Activated CD8-positive, alpha-beta T cell treated with anti-CD3 and anti-CD28 coated beads, Interleukin-2, amount 10 ng/mL, durations not matched to agents 7 days and 5 days (primary cell): ENCODE measurements at regions not wholly inside any gene's neighbourhood (a gene's known extent, or its start where the extent isn't known, plus 50 kb on each side); places are given as distances from the start of the nearest gene placed in this dataset.

Source experiments
- ATAC-seq: fragments of 150-1000 bp; cut with Tn5 transposase; one replicate; pipeline ENCODE4 v1.10.0; 2021; ENCODE audit warnings: moderate library complexity
- CTCF ChIA-PET: fragments of 350-600 bp; sonication (Branson Sonifier 250); formaldehyde crosslinking; loops from one replicate; lab custom pipeline; 2021; ENCODE audit warnings: antibody characterized with exemption; lab: Charles Lee
- POLR2A ChIA-PET: fragments of 350-600 bp; sonication (Branson Sonifier 250); formaldehyde crosslinking; loops from one replicate; lab custom pipeline; 2021; ENCODE audit warnings: antibody characterized with exemption; lab: Charles Lee
- DNase-seq: peaks from one replicate; pipeline ENCODE4 v3.0.0-alpha.2; 2020
- H3K27ac Mint-ChIP-seq: one replicate; pipeline ENCODE4 v1.8.0; 2021; ENCODE audit warnings: mild to moderate bottlenecking, mixed read lengths
- H3K27me3 Mint-ChIP-seq: one replicate; pipeline ENCODE4 v1.8.0; 2021; ENCODE audit warnings: low read depth, mixed read lengths
- H3K36me3 Mint-ChIP-seq: one replicate; pipeline ENCODE4 v1.8.0; 2021; ENCODE audit warnings: low read depth, mixed read lengths
- H3K4me1 Mint-ChIP-seq: one replicate; pipeline ENCODE4 v1.8.0; 2021; ENCODE audit warnings: low read depth, mixed read lengths
- H3K4me3 Mint-ChIP-seq: one replicate; pipeline ENCODE4 v1.8.0; 2021; ENCODE audit warnings: mild to moderate bottlenecking, mixed read lengths
- H3K9me3 Mint-ChIP-seq: one replicate; pipeline ENCODE4 v1.8.0; 2022; ENCODE audit warnings: mixed read lengths; ENCODE audit not compliant: insufficient read depth

DNA sequence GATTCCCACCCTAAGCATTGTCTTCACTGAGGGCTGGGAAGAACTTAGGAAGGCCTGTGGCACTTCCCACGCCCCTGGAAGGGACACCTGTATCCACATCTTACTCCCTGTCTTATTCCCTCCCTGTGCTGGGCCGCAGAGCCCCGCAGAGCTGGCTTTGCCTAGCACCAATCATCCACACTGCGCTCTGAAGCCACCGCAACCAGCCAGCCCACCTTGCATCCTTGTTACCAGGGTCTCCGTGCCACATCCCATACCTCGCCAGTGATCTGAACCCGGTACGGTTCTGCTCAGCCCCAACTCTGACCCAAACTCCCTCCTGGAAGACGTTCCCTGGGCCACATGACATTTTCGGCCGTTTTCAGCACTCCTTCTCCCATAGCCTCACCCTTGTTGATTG is 101.4 kb upstream of the PITRM1 start:
- no peaks in the 10 kb centered on the region for H3K4me1 Mint-ChIP-seq
- no peaks in the 10 kb centered on the region for H3K36me3 Mint-ChIP-seq
- POLR2A ChIA-PET = no interaction called here
- CTCF ChIA-PET = no interaction called here
- no peaks in the 10 kb centered on the region for H3K9me3 Mint-ChIP-seq
- H3K4me3 Mint-ChIP-seq = no peak overlapping the region
- no peak for ATAC-seq
- H3K27ac Mint-ChIP-seq = no peak overlapping the region
- peaks cover 16% of the 10 kb centered on the region for H3K27me3 Mint-ChIP-seq
- DNase-seq = no peak

DNA sequence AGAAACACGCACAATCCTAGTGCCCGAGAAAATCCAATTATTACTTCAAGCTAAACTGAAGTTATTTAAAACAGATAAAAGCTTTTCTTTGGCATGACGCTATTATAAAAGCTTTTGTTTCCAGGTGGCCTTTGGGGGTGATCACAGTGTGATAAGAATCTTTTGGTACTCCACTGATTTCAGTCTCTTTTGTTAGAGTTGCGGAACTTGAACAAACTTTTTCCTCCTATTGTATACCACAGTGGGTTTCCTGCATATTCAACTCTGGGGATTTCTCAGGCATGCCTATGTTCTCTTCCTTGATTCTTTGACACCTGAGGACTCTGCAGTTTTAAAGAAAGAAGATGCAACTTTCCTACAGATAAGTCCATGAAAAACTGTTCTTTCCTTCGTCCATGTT is 99.7 kb upstream of the PITRM1 start:
- H3K9me3 Mint-ChIP-seq = no peaks in the 10 kb centered on the region
- no peak for ATAC-seq

DNA sequence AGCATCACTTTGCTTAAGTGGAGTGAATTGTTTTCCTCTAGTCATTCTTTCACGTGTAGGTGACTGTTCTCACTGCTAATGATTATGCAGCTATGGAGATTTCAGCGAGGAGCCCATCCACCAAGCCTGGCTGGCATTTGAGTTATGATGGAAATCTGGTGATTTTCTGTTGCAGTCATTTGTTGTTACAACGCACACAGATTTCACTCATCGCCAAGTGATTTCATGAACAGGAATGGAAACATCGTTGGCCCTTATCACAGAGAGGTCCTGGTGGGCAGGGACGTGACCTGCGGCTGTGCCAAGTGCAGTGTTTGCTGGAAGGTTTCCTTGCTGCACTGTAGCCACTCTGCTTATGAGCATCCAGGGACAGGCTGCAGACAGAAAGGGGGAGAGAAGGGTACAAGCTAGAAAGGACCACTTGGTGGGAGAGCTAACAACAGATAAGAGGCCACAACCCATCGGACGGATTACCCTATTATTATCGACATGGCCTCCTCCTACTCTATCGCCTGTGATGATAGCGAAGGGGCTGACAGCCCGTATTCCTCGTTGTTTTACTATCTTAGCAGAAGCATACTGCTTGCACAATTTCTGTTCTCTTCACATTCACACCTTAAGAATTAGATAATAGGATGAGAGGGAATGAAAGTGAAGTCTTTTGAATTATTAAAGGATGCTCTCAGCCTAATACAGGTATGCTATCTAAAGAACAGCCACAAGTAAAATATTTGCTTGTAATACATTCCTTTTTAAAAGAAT is 99.0 kb upstream of the PITRM1 start:
- Mint-ChIP-seq H3K4me3 (no peak overlapping the region), H3K36me3 (no peaks in the 10 kb centered on the region), H3K9me3 (no peaks in the 10 kb centered on the region), H3K4me1 (no peaks in the 10 kb centered on the region), H3K27ac (no peak overlapping the region), H3K27me3 (peaks cover 10% of the 10 kb centered on the region)
- DNase-seq (no peak), ATAC-seq (no peak)
- POLR2A ChIA-PET = no interaction called here
- CTCF ChIA-PET = no interaction called here

More for the DNA sequence above, 99.7 kb upstream of the PITRM1 start:
- H3K4me1 Mint-ChIP-seq = no peaks in the 10 kb centered on the region
- no peak overlapping the region for H3K27ac Mint-ChIP-seq
- DNase-seq = no peak
- H3K4me3 Mint-ChIP-seq = no peak overlapping the region
- H3K27me3 Mint-ChIP-seq = peaks cover 12% of the 10 kb centered on the region
- H3K36me3 Mint-ChIP-seq = no peaks in the 10 kb centered on the region
- ChIA-PET POLR2A (no interaction called here), CTCF (no interaction called here)

DNA sequence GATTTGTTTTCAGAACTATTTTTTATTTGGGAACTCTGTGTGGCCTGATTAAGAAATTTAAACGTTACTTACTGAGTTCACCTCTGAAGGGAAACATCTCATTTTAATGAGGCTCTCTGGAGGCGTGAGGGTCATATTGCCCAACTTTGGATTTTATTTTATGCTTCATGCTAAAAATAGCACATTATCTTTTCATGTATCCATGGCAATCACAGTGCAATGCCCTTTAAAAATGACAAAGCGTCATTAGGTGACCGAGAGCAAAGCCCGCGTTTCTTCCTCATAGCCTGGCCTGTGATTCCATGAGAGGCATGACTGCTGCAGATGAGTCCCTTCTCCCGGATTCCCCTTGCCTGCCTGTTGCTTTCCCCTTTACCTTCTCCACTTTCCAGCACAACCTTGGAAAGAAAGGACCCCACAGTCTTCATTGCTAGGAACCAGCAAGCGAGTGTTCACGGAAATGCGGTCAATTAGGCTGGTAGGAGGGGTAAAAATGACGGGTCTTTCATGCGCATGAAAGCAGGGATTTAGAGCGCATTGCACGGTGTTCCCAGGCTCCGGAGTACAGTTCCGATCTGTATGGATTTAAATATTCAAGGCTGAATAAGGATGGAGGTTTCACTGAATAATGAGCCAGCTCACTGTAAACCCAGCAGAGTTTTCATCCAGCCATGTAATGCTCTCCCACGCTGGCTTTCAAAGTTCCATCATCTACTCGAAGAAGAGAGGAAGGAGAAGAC is 98.2 kb upstream of the PITRM1 start:
- H3K4me3 Mint-ChIP-seq = no peak overlapping the region
- no peaks in the 10 kb centered on the region for H3K9me3 Mint-ChIP-seq
- CTCF ChIA-PET = no interaction called here
- H3K27ac Mint-ChIP-seq = no peak overlapping the region
- POLR2A ChIA-PET = no interaction called here
- no peak for ATAC-seq
- no peaks in the 10 kb centered on the region for H3K36me3 Mint-ChIP-seq
- no peak for DNase-seq
- no peaks in the 10 kb centered on the region for H3K4me1 Mint-ChIP-seq
- H3K27me3 Mint-ChIP-seq = peaks cover 10% of the 10 kb centered on the region

DNA sequence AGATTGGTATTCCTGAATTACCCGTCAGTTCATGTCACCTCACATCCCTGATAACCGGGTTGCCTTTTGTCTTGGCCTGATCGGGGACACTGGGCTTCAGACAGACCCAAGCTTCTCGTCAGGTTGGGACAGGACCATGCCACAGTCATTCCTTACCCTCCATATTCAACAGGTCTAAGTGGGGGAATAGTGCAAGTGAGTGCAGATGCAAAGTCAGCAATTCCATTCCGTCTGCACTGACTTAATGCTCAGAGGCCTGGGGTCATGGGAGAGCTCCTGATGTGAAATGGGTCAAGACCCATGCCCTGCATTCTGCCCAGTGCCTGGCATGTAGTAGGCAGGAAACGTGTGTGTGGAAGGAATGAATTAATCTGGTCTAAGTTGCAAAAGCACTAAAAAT is 95.4 kb upstream of the PITRM1 start:
- peaks cover 13% of the 10 kb centered on the region for H3K27me3 Mint-ChIP-seq
- H3K9me3 Mint-ChIP-seq = no peaks in the 10 kb centered on the region
- ATAC-seq (no peak), DNase-seq (no peak)
- ChIA-PET POLR2A (no interaction called here), CTCF (no interaction called here)
- H3K4me1 Mint-ChIP-seq = no peaks in the 10 kb centered on the region
- H3K36me3 Mint-ChIP-seq = no peaks in the 10 kb centered on the region
- H3K4me3 Mint-ChIP-seq = no peak overlapping the region
- H3K27ac Mint-ChIP-seq = no peak overlapping the region

DNA sequence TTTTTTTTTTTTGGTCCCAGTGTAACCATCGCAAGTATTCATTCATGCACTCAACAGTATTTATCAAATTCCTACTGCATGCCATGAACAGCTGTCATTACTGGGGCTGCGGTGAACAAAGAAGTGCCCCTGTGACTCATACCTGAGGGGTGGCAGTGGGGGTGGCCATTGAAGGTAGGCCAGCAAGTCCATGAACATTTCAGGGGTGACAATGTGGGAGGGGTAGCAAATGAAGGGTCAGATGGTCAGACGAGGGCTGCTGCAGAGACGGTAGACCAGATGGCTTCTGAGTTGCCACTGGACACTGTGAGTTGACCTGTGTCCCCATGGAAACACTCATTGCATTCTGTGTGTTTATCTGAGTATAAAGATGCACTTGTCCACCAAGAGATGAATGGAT is 92.5 kb upstream of the PITRM1 start:
- peaks cover 14% of the 10 kb centered on the region for H3K27me3 Mint-ChIP-seq
- no peak overlapping the region for H3K27ac Mint-ChIP-seq
- CTCF ChIA-PET = no interaction called here
- no peaks in the 10 kb centered on the region for H3K36me3 Mint-ChIP-seq
- H3K9me3 Mint-ChIP-seq = no peaks in the 10 kb centered on the region
- no peaks in the 10 kb centered on the region for H3K4me1 Mint-ChIP-seq
- no peak overlapping the region for H3K4me3 Mint-ChIP-seq
- DNase-seq = no peak
- POLR2A ChIA-PET = no interaction called here
- ATAC-seq = no peak

DNA sequence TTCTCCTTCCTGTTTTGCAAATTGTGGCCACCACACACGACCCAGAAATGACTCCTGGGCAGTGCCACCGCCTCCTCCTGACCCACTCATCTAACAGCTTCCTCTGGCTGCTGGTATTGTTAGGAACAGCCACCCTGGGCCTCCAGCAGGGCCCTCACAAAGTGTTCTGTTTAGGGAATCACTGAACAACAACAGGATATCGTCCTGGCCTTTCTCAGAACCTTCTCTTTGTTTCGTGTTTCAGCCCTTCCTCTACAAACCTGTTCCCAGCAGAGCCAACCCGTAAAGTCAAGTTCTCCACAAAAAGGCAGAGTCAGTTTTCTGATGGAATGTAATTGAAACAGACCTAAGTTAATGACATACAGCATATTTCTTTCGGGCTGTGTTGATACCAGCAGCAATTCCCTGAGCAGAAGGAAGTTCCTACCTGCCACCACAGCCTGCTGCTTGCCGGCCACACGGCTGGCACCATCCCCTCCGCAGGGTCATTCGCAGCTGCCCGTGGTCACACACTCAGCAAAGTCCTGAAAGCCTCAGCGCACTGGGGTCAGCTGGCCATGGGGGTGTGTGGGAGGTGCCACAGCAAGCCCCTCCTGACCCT is 91.7 kb upstream of the PITRM1 start:
- H3K4me3 Mint-ChIP-seq = no peak overlapping the region
- H3K36me3 Mint-ChIP-seq = no peaks in the 10 kb centered on the region
- H3K27me3 Mint-ChIP-seq = peaks cover 14% of the 10 kb centered on the region
- no peak overlapping the region for H3K27ac Mint-ChIP-seq
- ChIA-PET POLR2A (no interaction called here), CTCF (no interaction called here)
- H3K4me1 Mint-ChIP-seq = no peaks in the 10 kb centered on the region
- DNase-seq = no peak
- ATAC-seq = no peak
- no peaks in the 10 kb centered on the region for H3K9me3 Mint-ChIP-seq

DNA sequence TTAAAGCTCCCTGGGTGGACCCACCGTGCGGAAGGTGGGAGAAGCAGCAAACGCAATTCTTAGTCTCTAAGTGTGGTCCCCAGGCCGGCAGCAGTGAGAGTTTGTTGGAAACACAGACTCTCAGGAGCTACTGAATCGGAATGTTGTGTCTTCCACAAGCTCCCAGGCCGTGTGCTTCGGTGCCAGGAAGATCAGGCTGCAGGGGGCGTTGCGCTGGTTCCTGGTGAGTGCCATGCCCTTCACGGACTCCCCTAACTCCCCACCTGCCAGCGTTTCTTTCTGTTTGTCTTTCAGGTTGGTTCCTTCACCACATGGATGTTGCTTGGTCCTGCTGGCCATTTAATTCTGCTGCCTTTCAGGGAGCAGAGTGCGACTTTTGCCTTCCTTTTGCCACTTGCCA is 91.2 kb upstream of the PITRM1 start:
- Mint-ChIP-seq H3K4me1 (no peaks in the 10 kb centered on the region), H3K9me3 (no peaks in the 10 kb centered on the region), H3K27ac (no peak overlapping the region), H3K4me3 (no peak overlapping the region), H3K27me3 (peaks cover 14% of the 10 kb centered on the region), H3K36me3 (no peaks in the 10 kb centered on the region)
- no peak for DNase-seq
- no peak for ATAC-seq
- POLR2A ChIA-PET = no interaction called here
- CTCF ChIA-PET = no interaction called here

DNA sequence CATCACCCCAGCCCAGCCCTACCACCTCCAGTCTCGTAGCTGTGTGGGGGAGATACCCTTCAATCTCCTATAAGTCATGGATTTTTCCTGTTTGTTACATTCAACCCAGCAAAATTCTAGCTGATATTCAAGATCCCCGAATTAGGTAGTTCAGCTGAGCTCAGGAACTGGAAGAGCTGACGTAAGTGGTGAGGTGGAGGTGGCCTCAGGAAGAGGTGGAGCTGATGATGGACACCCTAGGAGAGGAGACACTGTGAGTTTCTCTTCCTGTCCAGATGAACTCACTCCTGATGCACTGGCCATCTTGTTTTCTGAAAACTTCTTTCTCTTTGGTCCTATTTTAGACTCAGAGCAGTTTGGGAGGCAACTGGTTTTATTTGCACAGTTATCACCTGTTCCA is 90.5 kb upstream of the PITRM1 start:
- Mint-ChIP-seq H3K4me1 (no peaks in the 10 kb centered on the region), H3K27ac (no peak overlapping the region), H3K27me3 (peaks cover 14% of the 10 kb centered on the region), H3K9me3 (no peaks in the 10 kb centered on the region), H3K4me3 (no peak overlapping the region), H3K36me3 (no peaks in the 10 kb centered on the region)
- ChIA-PET POLR2A (no interaction called here), CTCF (no interaction called here)
- DNase-seq (no peak), ATAC-seq (no peak)

DNA sequence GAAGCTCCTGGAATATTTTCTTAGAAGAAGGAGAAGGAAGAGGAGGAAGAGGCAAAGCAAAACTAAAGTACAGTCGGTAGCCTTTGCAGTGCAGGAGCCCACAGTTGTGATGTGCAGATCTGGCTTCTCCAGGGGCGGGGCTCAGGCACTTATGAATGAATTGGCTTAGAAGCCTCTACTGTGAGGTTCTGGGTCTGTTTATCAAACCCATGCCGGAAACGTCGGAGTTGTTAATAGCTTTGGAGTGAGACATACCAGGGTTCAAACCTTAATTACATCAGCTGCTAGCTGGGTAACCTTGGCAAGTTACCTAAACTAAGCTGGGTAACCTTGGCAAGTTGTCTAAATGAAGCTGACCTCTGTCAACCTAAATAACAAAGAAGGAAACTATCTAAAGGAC is 89.3 kb upstream of the PITRM1 start:
- Mint-ChIP-seq H3K27me3 (peaks cover 14% of the 10 kb centered on the region), H3K27ac (no peak overlapping the region), H3K4me1 (no peaks in the 10 kb centered on the region), H3K4me3 (no peak overlapping the region), H3K36me3 (no peaks in the 10 kb centered on the region), H3K9me3 (no peaks in the 10 kb centered on the region)
- ATAC-seq = no peak
- DNase-seq = no peak
- CTCF ChIA-PET = no interaction called here
- POLR2A ChIA-PET = no interaction called here

DNA sequence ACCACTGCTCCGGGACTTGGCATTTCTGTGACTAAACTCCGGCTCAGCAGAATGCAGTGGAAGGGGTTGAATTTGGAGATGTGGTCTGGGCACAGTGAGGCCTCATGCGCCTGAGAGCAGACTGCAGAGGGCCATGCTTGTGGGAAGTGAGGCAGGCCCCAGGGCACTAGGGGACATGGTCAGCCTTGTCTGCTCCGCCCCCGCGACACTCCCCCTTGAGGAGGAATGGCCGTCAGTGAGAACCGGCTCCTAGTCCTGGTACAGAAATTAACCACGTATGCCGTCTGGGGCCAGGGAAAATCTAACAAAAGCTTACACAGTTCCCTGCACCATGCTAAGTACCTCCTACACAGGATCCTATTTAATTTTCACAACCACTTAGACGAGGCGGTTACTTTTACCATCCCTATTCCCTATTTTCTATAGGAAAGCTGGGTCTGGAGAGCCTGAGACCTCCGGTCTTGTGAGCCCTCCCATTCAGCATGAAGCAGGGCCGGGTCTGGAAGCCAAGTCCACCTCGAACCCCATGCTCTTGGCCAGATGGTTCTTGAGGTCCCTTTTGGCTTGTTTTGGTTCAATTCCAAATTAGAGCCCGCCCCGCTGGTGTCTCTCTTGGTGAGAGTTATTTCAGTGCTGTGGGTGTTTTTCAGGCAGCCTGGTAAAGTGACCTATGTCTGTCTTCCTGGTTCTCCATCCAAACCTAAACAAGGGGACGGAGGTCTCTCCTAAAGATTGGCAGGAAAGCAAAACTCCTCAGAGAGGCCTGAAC is 87.7 kb upstream of the PITRM1 start:
- H3K27ac Mint-ChIP-seq = no peak overlapping the region
- DNase-seq (no peak), ATAC-seq (no peak)
- H3K9me3 Mint-ChIP-seq = no peaks in the 10 kb centered on the region
- no peak overlapping the region for H3K4me3 Mint-ChIP-seq
- H3K36me3 Mint-ChIP-seq = no peaks in the 10 kb centered on the region
- POLR2A ChIA-PET = no interaction called here
- CTCF ChIA-PET = interaction anchor here (0.8 kb wide), 1 partner anchor 337 kb away, joined by 3 read pairs; no protein-coding TSS in a partner anchor
- H3K4me1 Mint-ChIP-seq = no peaks in the 10 kb centered on the region
- H3K27me3 Mint-ChIP-seq = peaks cover 11% of the 10 kb centered on the region

DNA sequence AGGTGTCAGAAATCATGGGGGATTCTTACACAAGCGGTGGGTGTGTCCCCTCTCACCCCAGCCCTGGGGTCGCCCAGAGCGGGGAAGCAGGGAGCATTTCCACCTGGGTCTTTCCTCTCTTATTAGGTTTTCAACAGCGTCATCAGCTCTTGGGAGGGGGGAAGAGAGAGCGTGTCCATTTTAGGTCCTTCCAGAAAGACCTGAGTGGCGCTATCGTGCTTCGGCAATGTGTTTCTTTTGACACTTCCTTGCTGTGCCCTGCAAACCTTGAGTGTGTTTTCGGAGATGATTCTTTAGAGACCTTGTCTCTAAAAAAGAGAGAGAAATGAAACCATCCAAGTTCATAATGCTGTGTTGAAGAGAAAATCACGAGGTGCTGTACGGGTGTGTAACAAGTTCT is 86.9 kb upstream of the PITRM1 start:
- POLR2A ChIA-PET = no interaction called here
- ATAC-seq (no peak), DNase-seq (no peak)
- Mint-ChIP-seq H3K4me1 (no peaks in the 10 kb centered on the region), H3K4me3 (no peak overlapping the region), H3K9me3 (no peaks in the 10 kb centered on the region), H3K36me3 (no peaks in the 10 kb centered on the region), H3K27me3 (peaks cover 11% of the 10 kb centered on the region), H3K27ac (no peak overlapping the region)
- CTCF ChIA-PET = no interaction called here
